Mammary epithelial cell (primary cell): ENCODE measurements at regions not wholly inside any gene's neighbourhood (a gene's known extent, or its start where the extent isn't known, plus 50 kb on each side); places are given as distances from the start of the nearest gene placed in this dataset.

ENCODE experiments used
- CTCF ChIP-seq, 2 donors: IDR thresholded peaks in 1 of 2; conservative IDR thresholded peaks in 1 of 2; 2 replicates each; pipeline ENCODE4 v1.5.1; 2011 to 2012; ENCODE audit warnings: inconsistent platforms in 2 of 2, low read length in 2 of 2, mild to moderate bottlenecking in 2 of 2, control low read depth in 1 of 2, low read depth in 1 of 2; ENCODE audit not compliant: insufficient read depth in 1 of 2; ENCODE audit errors: extremely low read depth in 1 of 2
- EZH2 ChIP-seq: IDR thresholded peaks from 2 replicates; pipeline ENCODE4 v1.6.1; 2012; ENCODE audit warnings: low read length, inconsistent platforms, borderline replicate concordance

GRCh38 chr10:83564889-83565588, 574.3 kb upstream of the GHITM start:
- no peak for TF ChIP-seq EZH2
- no peak for TF ChIP-seq CTCF (conservative IDR thresholded peaks at IDR 0.05 in 1 of 2, IDR thresholded peaks at IDR 0.05 in 1 of 2; ENCODE audit: extremely low read depth in 1 of 2, insufficient read depth in 1 of 2, low read depth in 1 of 2, low read length in 2 of 2)
